Brain microvascular endothelial cell (primary cell): ENCODE measurements at regions not wholly inside any gene's neighbourhood (a gene's known extent, or its start where the extent isn't known, plus 50 kb on each side); places are given as distances from the start of the nearest gene placed in this dataset.

ENCODE experiments used
- DNase-seq: peaks from one replicate; pipeline ENCODE4 v3.0.0-alpha.2; 2020
- H3K27ac ChIP-seq: fragments of 250-450 bp; sonication (Bioruptor Pico); 2 replicates; pipeline ENCODE4 v1.5.1; 2020; ENCODE audit warnings: mild to moderate bottlenecking, moderate library complexity
- H3K27me3 ChIP-seq: fragments of 250-450 bp; sonication (Bioruptor Pico); replicated peaks from 2 replicates; pipeline ENCODE4 v1.5.1; 2020; ENCODE audit warnings: mild to moderate bottlenecking
- H3K36me3 ChIP-seq: fragments of 250-450 bp; sonication (Bioruptor Pico); replicated peaks from 2 replicates; pipeline ENCODE4 v1.5.1; 2020; ENCODE audit warnings: mild to moderate bottlenecking
- H3K4me3 ChIP-seq: 2 replicates; pipeline ENCODE4 v1.5.1; 2011; ENCODE audit warnings: low read depth, mild to moderate bottlenecking, control low read depth, low read length, moderate library complexity
- in situ Hi-C: cut with HindIII; loops from 2 replicates; pipeline ENCODE4 v1.10.0; 2017; ENCODE audit warnings: low sequenced_read_pairs, low pct_ligation_motif_present
- TF ChIP-seq, protein P1 (sequence below): IDR thresholded peaks from 2 replicates; pipeline ENCODE4 v1.5.1; 2011; ENCODE audit warnings: low read depth, mild to moderate bottlenecking, moderate library complexity, low read length, control low read depth, inconsistent platforms; ENCODE audit errors: missing control alignments

- H3K4me3 ChIP-seq, result no peak overlapping the region
- TF ChIP-seq, protein P1, sequence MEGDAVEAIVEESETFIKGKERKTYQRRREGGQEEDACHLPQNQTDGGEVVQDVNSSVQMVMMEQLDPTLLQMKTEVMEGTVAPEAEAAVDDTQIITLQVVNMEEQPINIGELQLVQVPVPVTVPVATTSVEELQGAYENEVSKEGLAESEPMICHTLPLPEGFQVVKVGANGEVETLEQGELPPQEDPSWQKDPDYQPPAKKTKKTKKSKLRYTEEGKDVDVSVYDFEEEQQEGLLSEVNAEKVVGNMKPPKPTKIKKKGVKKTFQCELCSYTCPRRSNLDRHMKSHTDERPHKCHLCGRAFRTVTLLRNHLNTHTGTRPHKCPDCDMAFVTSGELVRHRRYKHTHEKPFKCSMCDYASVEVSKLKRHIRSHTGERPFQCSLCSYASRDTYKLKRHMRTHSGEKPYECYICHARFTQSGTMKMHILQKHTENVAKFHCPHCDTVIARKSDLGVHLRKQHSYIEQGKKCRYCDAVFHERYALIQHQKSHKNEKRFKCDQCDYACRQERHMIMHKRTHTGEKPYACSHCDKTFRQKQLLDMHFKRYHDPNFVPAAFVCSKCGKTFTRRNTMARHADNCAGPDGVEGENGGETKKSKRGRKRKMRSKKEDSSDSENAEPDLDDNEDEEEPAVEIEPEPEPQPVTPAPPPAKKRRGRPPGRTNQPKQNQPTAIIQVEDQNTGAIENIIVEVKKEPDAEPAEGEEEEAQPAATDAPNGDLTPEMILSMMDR, result no peak
- DNase-seq, result no peak
- in situ Hi-C loops, result no loop called here
- no peaks in the 10 kb centered on the region for H3K27me3 ChIP-seq
- H3K27ac ChIP-seq, result no peak overlapping the region
- no peaks in the 10 kb centered on the region for H3K36me3 ChIP-seq
Observed at GRCh38 chr11:127506126-127506525, 505.6 kb upstream of the KIRREL3 start.

DNA sequence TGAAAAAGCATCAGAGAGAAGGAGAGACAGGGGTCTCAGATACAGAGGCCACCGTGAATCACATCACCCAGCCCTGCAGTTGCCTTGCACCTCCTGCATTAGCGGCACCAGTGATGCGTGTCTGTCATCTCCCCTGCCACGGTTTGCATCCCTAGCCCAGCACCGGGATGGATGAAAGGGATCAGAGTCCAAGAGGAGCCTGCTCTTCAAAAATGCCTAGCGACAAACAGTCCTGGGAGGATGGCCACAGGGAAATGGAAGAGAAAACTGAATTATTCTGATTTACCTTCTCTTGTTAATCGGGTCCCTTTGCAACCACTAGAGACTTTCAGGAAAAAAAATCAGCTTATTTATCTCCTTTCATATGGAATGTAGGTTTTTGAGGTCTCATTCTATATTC lies 495.6 kb upstream of the KIRREL3 start:
- in situ Hi-C loops, result no loop called here

DNA sequence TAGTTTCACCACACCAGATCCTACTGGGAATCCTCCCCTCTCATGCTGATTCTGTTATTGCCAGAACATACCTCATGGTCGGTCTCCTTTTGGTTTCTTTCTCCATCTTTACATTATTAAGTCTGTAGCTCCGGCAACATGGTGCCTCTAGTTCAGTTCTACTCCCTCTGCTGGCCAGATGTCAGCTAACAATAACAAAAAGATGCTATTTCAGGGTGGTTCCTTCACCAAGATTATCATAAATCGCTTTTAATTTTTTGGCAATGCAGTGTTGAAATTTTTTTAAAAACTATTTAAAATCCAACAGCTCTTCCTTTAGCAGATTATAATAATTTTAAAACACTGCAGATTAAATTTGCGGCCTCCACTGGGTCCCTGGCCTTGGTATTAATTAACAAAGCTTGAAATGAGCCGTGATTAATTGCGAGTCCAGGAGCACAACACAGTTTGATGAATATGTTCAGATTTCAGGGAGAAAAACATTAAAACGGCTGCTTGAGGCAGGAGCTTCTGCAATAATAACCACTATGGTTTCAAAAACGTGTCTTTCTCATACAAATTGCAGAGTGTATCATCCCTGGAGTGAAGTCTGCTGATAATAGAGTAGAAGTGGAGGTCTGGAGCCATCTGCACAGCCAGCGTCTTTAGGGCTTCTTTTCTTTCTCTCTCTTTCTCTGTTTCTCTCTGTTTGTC lies 492.9 kb upstream of the KIRREL3 start:
- DNase-seq, result peak; percentile 3
- H3K27ac ChIP-seq, result no peak overlapping the region

More for the DNA sequence above, 495.6 kb upstream of the KIRREL3 start:
- TF ChIP-seq, protein P1, result no peak
- DNase-seq, result no peak
- Histone ChIP-seq H3K36me3 (no peaks in the 10 kb centered on the region), H3K27ac (no peak overlapping the region), H3K27me3 (no peaks in the 10 kb centered on the region), H3K4me3 (no peak overlapping the region)

GRCh38 chr11:127492029-127492428 lies 491.5 kb upstream of the KIRREL3 start:
- in situ Hi-C loops, result no loop called here
- Histone ChIP-seq H3K36me3 (no peaks in the 10 kb centered on the region), H3K4me3 (no peak overlapping the region), H3K27ac (no peak overlapping the region), H3K27me3 (no peaks in the 10 kb centered on the region)
- DNase-seq, result no peak
- TF ChIP-seq, protein P1, result no peak

More for the DNA sequence above, 492.9 kb upstream of the KIRREL3 start:
- TF ChIP-seq, protein P1, result peak; percentile 62
- Histone ChIP-seq H3K27me3 (no peaks in the 10 kb centered on the region), H3K4me3 (no peak overlapping the region), H3K36me3 (no peaks in the 10 kb centered on the region)
- in situ Hi-C loops, result no loop called here

GRCh38 chr11:127491589-127491988 lies 491.0 kb upstream of the KIRREL3 start:
- H3K4me3 ChIP-seq, result no peak overlapping the region
- TF ChIP-seq, protein P1, result no peak
- DNase-seq, result no peak
- H3K27me3 ChIP-seq, result no peaks in the 10 kb centered on the region
- H3K36me3 ChIP-seq, result no peaks in the 10 kb centered on the region
- in situ Hi-C loops, result no loop called here
- H3K27ac ChIP-seq, result no peak overlapping the region

DNA sequence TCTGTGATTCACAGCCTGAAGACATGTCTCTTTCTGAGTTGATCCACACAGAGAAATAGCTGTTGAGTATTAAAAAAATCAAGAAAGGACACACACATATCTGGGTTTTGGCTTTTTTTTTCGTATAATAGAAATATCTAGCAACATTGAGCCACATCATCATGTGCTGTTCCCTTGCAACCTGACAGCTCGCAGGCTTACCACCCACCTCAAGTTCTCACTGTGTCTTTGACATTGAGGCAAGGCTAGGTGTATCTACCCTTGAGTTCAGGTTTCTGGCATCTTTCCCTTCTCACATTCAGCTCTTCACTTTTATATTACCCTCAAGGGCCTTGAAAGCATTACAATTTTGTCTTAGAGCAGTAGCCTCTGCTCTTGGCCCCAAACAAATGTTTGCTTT lies 490.3 kb upstream of the KIRREL3 start:
- Histone ChIP-seq H3K27ac (no peak overlapping the region), H3K36me3 (no peaks in the 10 kb centered on the region), H3K4me3 (no peak overlapping the region), H3K27me3 (no peaks in the 10 kb centered on the region)
- no peak for DNase-seq
- TF ChIP-seq, protein P1, result no peak
- in situ Hi-C loops, result no loop called here
